GM21390 (cell line): ENCODE measurements at regions not wholly inside any gene's neighbourhood (a gene's known extent, or its start where the extent isn't known, plus 50 kb on each side); places are given as distances from the start of the nearest gene placed in this dataset.

Experiments
- ATAC-seq: cut with Tn5 transposase; IDR thresholded peaks from one replicate; pipeline ENCODE4 v1.9.1; 2021; ENCODE audit not compliant: unreplicated experiment

DNA sequence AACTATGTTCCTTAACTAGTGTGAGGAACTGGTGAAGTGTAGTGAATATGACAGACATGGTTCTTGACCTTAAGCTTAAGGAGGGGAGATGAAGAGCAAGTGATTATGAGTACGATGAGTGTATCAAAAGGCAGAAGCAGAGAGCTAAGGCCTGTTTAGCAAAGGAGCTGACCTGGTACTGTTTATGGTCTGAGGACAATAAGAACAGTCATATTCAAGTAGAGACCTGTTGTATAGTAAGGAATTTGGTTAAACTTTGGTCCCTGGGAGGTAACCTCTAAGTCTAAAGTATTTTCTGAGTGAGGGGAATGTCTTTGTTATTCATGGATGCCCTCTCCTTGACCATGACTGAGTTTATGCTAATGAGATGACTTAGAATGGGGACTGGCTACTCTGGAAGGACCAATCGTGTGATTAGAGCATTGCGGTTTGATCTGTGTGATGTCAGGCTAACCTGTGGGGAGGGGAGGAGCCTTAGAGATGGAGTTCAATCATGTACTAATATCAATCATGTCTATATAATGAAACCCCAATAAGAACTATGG lies 389.3 kb downstream of the BMP4 start:
- ATAC-seq = no peak

GRCh38 chr14:53564870-53565269 lies 391.8 kb downstream of the BMP4 start:
- no peak for ATAC-seq

- no peak for ATAC-seq
Observed at GRCh38 chr14:53563628-53564027, 393.0 kb downstream of the BMP4 start.

DNA sequence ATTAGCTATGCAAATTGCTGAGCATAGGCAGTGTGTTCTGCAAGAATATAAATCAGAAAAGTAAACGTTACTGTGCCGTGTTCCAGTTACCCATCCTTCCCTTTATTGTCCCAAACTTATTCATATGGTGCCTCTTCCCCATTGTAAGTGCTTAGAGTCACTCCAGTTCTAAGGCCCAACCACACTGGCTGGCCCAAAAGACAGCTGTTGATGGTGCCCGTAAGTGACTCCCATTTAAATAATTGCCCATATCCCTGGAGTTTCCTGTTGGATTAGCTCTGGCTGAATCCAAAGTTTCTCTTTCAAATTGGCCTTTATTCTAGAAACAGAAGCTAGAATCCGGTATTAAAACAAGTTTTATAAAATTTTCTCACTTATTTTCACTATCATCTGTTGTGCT lies 400.1 kb upstream of the DDHD1 start:
- no peak for ATAC-seq

DNA sequence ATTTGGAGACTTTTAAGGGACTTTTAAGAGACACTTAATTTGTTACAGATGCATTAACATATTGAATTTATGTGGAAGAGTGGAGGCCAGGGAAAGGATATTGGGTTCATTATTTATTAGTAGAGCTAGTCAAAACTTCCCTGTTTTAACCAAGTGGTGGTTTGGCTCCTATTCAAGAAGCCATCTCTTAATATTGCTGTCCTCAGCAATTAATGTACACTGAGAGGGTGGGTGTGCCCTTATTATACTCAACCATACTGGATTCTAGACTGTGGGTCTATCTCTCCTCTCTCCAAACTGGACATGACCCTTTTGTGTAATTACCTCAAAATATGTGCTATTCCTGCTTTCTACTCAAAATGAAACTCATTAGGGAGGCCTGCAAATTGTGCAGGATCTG lies 398.7 kb upstream of the DDHD1 start:
- no peak for ATAC-seq

DNA sequence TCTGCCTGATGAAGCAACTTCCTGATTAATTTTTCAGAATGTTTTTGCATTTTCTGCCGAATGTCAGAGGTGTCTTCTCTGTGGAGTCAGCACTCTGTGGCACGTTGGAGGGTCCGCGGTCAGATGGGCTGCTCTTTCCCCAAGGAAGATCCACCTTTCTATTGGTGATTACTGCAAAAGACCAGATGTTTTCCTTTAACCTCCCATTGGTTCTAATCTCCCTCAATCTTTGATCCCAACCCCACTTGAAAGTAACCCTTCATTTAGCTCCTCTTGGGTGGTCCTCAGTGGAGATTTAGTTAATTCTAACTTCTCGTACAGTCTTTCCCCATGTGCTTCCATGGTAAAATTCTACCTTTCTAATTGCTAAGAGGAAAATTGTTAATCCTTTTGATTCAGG lies 397.7 kb upstream of the DDHD1 start:
- ATAC-seq = no peak

DNA sequence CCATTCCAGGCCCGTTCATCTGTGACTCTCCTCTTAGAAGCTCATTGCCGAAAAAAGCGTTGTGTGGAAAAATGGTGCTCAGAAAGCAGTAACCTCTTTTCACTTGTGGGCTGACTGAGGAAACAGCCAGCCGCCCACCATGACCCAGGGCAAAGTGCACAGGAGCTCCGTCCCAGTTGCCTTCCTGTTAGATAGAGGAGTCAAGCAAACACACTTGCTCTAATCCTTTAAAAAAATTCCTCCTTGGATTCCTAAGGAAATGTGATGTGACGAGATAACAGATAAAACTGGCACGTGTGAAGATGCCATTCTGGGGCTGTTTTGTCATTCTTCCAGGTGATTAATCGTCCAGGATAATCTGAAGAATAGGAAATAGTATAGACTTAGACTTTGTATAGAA lies 396.8 kb upstream of the DDHD1 start:
- ATAC-seq = no peak

DNA sequence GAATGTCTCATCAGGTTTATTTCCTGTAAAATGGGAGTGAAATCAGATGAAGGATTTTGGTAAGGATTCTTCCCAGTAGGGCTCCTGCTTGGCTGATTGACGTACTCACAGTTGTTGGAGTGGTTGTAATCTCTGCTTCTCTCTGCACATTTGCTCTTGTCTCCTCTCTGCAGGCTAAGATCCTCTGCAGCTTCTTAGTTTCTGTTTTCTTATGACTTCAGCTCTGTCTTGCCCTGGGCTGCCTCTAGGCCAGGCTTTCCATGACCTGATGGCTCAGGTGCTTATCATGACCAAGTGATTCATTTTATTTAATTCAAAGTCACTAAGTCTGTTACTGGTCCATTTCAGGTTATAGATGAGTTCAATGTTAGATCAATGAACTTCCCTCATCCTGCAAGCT lies 394.5 kb upstream of the DDHD1 start:
- no peak for ATAC-seq

GRCh38 chr14:53545217-53545616 lies 392.1 kb upstream of the DDHD1 start:
- ATAC-seq = peak; percentile 73

DNA sequence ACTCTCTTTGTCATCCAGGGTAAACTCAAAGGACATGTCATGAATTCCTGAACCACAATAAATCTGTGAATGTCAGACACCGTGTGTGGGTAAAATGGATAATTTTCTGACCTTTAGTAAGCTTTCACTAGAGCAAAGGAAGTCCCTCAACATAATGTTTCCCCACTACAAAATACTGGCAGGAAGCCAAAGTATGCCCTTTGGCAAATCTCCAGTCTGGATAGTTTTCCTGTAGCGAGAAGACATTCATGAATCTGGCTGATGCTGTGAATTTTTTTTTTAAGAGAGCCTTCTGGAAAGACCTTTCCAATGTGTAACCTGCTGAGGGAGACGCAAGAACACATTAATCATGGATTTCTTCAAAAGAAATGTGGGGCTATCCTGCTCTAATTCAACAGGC lies 389.6 kb upstream of the DDHD1 start:
- ATAC-seq = no peak

GRCh38 chr14:53541411-53541810 lies 388.3 kb upstream of the DDHD1 start:
- no peak for ATAC-seq

- peak; percentile 87 for ATAC-seq
Observed at GRCh38 chr14:53539489-53540126, 386.5 kb upstream of the DDHD1 start.

DNA sequence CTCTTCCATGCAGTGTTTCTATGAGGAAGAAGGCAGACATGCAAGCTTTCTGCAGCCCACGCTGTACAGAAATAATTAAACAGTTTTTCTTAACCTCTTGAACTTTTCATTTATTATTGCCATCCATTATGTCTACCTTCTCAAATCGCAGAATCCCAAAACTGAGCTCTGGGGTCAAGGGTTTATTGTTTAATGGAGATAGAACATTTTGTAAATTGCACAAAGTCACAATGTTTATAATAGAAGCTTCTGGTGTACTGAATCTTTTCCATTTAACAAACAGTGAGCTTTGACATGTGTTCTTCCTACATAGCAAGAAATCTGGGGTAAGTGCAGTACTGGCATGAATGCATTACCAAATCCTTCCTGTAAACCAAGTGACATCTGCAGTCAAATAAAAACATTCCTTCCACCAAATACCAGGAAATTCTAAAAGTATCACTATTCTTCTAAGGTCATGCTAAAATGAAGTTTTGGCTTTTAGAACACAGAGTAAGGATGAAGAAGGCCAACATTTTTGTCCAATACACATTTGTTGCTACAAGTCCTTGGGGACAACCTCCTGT lies 385.3 kb upstream of the DDHD1 start:
- ATAC-seq = no peak

DNA sequence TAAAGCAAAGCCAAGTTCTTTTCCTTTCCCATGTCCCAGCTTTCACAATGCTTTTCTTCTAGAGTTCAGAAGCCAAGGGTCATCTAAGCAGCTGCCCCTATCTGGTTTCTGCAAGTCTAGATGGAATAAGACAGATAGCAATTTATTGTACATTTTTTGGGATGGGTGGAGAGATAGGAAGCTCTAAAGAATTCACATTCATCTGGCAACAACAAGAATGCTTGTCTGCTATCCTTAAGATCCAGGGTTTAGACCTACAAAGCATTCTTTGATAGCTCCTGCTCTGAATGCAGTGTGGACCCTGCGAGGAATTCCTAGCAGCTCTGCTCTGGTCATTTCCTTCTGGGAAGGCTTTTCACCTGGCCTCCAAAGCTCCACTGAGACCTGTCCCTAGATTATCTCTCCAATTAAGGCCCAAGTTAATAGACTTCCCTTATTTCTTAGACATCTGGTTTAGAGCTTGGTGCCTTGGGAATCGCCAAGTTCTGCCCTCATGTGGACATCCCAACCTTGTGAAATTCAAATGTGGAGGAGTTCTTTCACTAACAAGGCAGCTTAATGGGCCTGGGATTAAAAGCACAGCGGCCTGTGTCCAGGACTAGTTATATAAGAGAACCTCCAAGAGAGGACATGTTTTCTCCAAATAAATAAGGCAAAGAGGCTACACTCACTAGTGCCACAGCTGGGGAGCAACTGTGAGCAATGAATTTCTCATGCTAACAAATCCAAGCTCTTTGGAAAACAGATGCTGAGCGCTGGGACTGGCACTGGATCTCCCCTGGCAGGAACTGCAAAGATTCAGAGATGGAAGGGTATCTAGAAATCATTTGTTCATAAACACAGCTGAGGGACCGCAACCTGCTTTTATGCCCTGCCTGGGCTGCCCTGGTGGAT lies 384.5 kb upstream of the DDHD1 start:
- ATAC-seq = no peak

DNA sequence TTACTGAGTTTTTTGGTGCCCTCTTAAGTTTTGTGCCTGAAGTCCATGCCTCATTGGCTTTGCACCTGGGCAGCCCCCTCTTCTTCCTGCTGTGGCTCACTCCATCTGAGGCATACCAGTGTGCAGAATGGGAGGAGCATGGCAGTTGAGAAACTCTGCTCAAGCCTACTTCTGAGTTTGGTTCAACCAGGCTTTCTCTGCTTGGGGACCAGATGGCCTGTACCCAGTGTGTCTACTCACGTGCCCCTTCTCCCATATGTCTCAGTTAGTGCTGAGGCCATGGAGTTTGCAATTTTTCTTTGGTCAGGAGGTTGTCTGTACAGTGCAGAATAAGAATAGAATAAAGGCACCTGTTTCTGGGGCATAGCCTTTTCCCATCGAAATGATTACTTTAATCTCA lies 383.3 kb upstream of the DDHD1 start:
- ATAC-seq = no peak

- no peak for ATAC-seq
Observed at GRCh38 chr14:53534841-53535240, 381.7 kb upstream of the DDHD1 start.

DNA sequence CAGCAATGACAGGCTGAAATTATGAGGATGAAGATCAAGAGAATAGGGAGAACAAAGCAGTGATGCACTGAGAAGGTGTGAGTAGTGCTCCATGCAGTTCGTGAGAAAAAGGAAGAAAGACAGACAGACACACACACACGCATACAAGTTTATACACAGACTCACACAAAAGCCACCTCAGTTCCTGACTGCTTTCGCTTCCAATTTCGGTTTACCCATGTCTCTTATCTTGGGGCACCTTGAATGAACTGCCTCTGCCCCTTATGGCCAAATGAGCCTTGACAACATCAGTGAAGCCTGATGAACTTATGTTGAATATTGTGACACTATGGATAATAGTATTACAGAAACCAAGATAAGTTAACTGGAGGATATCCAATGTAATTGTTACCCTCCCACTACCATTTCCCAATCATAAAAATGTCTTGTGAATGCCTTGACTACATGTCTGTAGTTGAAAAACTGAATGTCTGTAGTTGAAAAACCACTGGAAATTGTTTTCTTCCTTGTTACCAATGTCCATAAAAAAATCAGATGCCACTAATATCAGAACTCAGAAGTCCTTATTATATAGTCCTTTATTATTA lies 380.4 kb upstream of the DDHD1 start:
- ATAC-seq = peak; percentile 64

- no peak for ATAC-seq
Observed at GRCh38 chr14:53532853-53533252, 379.7 kb upstream of the DDHD1 start.

GRCh38 chr14:53531730-53532129 lies 378.6 kb upstream of the DDHD1 start:
- no peak for ATAC-seq

GRCh38 chr14:53531156-53531555 lies 378.0 kb upstream of the DDHD1 start:
- no peak for ATAC-seq

- ATAC-seq = no peak
Observed at GRCh38 chr14:53529519-53529918, 376.4 kb upstream of the DDHD1 start.
